DMS79 treated with DMSO at 0.1 percent for 48 hours (cell line): ENCODE measurements at regions not wholly inside any gene's neighbourhood (a gene's known extent, or its start where the extent isn't known, plus 50 kb on each side); places are given as distances from the start of the nearest gene placed in this dataset.

Experiments
- DNase-seq: peaks from one replicate; lab custom pipeline; 2025; lab: John Stamatoyannopoulos, UW

DNA sequence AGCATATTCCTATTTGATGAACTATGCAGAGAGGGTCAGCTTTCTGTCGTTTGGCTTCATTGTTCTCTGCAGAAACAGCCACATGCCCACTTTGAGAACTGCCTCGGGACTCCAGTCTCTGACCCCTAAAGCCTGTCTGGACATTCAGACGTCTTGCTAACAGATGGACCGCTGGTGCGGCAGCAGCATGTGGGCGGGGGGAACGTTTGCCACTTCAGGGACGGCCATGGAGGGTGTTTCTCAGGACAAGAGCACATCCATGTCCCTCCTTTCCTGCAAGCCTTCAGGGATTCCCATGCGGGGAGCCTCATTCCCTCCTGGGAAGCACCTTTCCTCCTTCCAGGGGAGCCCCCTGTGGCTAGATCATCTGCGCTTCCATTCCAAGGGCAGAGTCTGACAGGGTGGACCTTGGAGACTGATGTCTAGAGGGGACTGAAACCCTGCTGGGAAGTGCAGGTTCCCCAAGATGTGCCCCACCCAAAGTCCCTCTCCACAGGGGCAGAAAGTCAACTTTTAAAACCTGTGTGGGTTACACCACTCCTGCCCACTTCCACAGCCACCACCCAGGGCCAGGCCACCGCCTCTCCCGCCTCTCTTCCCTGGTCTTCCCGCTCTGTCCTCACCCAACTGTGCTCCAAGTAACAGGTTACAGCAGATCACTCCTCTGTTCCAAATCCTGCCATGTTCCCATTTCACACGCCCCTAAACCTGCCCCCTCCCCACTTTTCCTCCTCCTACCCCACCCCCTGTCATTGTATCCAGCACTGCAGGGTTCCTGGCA, 94.8 kb upstream of the PMEPA1 start:
- DNase-seq, result no peak

DNA sequence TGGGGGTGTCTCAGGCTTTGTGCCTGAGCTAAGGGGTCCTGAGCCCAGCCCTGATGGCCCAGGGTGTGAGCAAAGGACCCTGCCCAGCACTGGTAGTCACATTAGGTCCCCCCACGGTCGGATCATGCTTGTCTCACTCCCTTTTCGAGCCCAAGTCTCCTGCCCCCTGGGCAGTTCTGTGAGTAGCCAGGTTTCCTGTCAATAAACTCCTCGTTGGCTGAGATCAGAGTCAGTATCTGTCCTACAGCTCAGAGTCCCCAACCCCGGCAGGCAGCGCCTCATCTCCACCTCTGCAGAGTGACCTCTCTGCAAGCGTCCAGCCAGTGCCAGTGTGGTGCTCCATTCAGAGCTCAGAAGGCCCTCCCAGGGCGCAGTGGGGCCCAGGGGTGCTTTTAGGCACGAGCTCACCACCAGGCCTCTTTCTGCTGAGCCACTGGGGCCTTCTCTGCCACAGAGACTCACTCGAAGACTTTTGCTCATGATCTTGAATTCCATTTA, 93.7 kb upstream of the PMEPA1 start:
- DNase-seq, result no peak

DNA sequence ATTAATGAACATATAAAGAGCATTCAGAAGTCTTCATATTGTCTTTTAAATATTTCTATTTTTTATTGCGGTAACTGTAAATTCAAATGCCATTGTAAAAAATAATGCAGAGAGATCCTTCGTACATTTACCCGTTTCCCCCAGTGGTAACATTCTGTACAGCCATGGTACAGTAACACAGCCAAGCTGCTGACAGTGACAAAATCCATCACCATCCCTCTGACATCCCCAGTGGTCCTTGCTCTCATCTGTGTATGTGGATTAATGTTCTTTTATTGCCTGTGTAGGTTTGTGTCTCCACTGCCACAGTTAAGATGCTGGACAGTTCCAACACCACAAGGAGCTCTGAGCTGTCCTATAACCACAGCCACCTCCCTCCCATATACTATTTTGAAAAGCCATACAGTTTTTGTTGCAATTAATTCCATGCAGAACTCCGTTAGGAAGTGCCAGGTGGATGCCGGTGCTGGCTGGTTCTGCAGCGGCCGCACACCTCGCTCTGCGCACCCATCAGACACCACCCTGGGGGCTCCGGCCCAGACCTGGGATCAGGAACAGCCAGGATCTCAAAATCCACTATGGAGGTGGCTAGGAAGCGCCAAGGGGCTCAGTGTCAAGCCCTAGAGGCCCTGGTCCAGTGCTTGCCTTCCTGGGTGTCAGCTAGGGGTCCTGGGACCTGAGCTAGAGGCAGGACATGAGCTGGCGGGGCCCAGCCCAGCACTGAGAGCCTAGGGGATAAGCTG, 93.1 kb upstream of the PMEPA1 start:
- no peak for DNase-seq

DNA sequence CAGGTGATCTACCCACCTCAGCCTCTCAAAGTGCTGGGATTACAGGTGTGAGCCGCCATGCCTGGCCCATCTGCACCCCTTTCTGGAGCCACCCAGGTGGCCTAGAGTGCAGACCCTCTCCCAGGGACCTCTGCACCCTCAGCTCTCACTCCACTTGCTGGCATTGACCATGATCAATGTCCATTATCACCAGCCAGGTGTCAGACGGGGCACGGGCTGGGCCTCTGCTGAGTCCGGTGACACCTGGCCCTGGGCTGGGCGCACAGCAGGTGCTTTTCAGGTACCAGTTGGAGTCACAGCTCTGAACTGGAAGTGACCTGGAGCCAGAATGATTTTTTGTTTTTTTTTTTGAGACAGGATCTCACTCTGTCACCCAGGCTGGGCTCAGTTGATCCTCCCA, 91.8 kb upstream of the PMEPA1 start:
- DNase-seq, result no peak

DNA sequence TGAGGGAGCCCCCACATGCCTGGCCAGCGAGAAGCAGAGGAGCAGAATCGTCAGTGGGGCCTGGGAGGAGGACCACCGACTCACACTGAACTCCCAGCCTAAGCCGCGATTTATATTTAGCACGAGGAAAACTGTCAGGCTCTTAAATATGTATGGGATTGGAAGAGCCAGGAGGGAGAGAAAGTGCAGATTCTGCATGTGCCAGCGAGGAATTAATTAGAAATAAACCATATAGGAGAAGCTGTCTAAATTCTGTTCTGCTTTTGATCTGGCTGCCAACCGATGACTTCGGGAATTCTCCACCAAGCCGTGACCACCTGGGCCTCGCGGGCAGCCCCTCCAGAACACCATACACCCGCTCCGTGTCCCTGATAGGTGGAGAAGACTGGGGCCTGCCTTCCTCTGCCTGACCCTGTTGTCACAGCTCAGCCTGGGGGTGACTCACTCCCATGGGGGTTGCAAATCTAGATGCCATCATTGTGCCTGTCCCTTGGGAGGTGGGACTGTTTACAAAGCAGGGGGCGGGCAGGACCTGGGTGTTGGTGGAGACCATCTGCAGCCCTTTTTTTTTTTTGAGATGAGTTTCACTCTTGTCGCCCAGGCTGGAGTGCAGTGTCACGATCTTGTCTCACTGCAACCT, 91.1 kb upstream of the PMEPA1 start:
- no peak for DNase-seq

DNA sequence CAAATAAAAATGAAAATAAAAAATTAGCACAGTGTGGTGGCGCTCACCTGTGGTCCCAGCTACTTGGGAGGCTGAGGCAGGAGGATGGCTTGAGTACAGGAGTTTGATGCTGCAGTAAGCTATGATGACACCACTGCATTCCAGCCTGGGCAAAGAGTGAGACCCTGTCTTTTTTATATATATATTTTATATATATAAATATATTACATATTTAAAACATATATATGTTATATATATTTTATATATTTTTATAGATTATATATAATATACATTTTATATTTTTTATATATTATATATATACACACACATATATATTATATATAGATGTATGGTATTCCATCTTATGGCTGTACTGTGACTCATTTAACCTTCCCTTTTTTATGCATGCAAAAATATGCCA, 87.6 kb upstream of the PMEPA1 start:
- no peak for DNase-seq

DNA sequence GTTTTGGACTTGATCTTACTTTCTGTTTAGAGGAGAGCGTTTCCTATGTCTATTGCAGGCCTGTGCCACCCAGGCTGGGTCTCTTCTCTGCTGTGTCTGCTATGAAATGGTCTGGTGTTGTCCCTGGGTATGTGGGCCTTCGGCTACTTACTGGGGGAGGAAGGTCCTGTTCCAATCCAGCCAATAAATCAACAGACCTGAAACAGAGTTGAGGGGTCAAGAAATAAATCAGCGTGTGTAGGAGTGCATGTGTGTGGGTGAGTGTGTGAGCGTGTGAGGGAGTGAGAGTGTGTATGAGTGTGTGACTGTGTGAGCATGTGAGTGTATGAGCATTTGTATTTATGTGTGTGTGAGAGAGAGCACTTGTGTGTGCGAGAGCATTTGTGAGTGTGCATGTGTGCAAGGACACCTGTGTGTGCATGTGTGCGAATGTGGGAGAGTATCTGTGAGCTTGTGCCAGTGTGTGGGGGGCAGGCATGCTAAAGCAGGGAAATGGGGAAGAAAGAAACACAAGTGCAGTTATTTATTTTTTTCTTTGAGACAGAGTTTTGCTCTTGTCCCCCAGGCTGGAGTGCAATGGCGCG, 86.3 kb upstream of the PMEPA1 start:
- no peak for DNase-seq

DNA sequence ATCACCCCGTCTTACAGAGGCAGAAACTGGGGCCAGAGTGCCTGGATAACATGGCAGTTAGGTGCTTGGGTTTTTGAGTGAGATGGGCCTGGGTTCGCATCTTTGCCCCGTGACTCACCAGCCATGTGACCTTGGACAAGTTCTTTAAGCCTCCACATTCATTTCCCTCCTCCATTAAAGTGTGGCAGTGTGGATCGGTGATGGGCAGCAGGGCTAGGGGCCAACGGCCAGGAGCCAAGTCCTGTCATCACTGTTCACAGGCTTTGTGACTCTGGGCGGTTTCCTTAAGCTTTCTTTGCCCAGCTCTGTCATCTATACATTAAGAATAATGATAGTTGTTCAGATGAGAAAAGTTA, 85.5 kb upstream of the PMEPA1 start:
- no peak for DNase-seq

DNA sequence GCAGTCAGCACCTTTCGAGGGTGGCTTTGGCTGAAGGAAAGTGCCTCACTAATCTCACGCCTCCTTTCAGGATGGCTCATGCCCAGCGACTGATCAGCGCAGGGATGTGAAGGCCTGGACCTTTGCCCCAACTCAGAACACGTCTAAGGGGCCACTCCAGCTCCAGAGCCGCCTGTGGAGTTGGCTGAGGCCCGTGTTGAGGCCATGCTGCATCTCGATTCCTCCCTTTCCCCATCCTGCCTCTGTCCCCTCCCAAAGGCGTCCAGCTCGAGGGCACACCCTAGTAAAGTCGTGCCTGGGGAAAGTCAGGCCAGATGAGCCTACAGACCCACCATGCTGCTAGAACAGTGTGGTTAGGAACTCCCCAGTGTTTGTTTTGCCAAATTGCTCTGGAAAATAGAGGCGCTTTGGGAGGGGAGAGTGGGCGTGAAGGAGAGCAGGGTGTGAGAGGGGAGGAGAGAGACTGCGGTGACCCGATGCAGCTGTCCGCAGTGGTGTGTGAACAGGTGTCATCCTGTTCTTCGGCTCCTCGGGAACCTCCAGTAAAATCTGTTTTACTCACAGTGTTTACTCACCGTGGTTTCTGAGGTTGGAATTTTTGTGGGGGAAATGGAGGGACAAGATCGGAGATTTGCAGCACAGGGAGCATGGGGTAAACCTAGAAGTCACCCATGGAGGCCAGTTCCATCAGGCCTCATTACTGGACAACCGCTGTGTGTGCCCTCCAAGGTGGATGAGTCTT, 85.0 kb upstream of the PMEPA1 start:
- DNase-seq, result no peak

DNA sequence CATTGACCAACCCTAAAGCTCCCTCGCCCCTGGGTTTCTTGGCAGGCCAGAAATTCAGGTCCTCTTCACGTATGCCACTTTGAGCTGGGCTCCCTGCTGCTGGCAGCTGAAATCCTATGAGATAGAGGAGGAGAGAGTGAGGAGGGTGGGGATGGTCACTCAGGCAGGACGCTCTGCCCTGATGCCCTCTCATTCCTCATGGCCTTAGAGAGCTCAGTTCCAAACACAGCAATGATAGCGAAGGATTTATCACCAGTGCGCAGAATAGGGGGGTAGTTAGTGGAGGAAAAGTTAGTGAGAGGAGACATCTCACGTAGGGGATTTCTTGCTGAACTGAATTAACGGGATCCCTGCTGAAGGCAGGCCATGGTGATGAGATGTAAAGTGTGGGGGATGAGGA, 84.2 kb upstream of the PMEPA1 start:
- DNase-seq, result no peak

DNA sequence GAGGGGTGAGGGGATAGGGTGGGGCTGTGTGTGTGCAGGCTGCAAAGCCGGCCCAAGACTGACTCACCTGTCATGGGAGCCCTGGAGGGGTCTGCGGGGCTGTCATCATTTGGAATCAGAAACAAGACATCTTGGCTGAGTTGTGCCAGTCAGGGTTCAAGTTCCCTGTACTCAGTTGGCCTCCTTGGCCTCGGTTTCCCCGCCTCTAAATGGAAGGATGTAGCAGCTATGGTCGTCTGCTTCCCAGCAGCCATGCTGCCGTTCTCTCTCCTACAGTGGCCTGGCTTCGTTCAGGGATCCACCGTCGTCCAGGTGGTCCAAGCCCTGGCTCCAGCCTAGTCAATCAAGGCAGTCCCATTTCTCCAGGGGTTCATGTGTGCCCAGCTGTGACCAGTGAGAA, 83.6 kb upstream of the PMEPA1 start:
- no peak for DNase-seq

DNA sequence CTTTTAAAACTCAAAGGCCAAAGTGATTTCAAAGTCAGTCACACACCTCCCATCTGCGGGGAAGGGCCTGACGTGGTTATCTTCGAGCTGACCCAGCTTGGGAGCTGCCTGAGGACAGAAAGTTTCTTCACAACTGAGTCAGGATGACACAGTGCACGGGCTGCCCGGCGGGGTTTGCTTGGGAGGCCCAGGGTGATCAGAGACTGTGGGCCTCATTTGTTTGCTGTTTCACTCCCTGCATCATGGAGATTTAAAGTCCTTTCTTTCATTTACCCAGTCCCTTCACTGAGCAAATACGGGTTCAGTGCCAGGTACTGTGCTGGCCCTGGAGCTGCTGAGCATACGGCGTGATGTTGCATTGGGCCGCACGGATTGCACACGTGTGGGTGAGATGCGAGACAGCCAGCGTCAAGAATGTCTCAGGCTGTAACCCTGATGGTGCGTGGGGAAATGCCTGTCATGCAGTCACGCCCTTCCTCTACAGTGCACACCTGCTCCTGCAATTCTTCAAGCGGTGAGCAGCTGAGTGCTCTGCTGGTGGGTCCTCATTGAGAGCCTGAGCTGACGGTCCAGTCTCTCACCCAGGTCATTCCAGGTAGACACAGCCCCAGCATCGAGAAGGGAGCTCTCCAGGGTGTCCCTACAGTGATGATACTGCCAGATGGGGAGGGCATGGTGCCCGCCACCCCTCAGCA, 82.7 kb upstream of the PMEPA1 start:
- DNase-seq, result no peak

DNA sequence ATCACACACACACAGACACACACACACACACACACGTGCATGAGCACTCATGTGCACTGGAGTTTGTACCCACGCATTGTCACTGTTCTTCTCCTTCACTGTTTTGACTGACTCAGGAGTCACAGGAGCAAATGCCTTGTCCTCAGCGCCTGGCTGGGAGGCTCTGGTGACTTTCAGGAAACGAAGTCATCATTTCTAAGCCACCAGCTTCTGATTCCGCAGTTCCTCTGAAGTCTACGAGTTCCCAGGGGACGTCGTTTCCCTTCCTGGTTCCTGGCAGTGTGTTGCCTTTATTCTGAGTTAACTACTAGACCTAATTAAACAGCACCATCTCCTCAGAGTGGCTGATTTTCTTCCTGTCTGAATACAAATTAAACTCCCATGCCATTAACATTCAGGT, 82.2 kb upstream of the PMEPA1 start:
- no peak for DNase-seq

DNA sequence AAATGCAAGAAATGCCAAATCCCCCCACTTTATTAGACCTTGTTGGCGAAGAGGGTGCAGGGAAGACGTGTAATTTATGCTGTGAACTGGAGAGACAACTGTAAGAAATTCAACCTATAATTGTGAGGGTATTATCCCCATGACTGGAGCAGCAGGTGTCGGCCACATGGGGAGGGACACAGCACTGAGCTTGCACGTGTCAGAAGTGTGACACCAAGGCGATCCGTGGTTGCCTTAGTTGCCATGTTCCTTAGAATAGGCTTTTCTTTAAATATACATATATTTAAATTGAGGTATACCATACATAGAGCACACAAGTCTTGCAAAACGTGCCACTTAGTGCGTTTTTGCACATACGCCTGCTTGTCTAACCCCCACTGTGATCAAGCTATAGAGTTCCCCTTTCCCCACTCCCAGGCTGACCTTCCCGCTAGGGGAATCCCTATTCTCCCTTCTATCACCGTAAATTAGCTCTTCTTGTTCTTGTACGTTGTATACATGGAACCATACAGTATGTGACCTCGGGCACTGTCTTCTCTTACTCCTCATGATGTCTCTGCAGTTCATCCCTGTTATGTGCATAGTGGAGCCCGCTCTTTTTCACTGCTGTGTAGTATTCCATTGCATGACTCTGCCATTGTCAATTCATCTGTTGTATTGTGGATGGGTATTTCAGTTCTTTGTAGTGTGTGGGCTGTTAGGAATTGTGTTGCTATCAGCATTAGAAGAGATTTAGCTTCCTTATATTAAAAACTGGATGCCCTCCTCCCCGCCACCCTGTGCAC, 81.6 kb upstream of the PMEPA1 start:
- no peak for DNase-seq

DNA sequence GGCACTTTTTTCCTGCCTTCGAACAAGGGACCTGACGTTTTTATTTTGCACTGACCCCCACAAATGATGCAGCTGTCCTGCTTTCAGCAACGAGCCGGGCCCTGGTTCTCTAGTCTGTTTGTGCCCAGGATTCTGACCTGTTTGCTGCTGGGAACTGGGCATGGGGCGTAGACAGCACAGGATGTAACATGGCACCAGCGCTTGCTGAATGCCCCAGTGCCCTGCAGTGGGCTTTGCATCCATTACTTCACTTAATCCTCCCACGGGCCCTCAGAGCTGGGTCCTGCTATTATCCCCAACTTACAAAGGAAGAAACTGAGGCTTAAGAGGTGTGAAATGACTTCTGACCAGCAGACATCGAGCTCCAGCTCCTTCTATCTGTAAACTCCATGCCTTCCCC, 80.4 kb upstream of the PMEPA1 start:
- no peak for DNase-seq

DNA sequence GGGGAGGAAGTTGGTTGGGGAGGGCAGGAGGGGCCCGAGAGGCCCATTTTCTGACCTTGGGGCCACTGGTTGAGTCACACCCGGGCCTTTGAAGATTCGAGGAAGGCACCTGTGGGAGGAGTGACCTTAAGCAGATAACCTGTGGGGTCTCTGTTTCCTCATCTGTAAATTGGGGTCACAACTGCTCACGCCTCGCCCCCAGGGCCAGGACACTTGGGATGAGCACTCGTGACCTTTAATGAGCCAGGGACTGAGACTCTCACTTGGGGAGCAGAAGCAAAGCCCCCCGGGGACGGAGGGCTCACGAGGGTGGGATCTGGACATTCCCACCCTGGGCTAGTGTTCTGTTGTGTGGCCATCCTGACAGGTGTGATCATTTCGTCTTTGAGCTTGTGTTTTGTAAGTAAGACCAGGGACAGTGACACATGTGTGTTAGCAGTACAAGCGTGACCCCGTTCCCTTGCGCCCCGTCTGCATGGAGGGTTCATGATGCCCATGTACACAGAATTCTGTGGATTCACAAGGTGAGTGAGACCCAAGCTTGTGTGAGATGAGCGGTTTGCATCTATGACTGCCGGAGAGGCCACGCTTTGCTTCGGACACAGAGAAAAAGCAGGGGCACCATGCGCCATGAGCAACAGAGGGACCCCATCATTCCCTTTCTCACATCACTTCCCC, 79.3 kb upstream of the PMEPA1 start:
- no peak for DNase-seq

DNA sequence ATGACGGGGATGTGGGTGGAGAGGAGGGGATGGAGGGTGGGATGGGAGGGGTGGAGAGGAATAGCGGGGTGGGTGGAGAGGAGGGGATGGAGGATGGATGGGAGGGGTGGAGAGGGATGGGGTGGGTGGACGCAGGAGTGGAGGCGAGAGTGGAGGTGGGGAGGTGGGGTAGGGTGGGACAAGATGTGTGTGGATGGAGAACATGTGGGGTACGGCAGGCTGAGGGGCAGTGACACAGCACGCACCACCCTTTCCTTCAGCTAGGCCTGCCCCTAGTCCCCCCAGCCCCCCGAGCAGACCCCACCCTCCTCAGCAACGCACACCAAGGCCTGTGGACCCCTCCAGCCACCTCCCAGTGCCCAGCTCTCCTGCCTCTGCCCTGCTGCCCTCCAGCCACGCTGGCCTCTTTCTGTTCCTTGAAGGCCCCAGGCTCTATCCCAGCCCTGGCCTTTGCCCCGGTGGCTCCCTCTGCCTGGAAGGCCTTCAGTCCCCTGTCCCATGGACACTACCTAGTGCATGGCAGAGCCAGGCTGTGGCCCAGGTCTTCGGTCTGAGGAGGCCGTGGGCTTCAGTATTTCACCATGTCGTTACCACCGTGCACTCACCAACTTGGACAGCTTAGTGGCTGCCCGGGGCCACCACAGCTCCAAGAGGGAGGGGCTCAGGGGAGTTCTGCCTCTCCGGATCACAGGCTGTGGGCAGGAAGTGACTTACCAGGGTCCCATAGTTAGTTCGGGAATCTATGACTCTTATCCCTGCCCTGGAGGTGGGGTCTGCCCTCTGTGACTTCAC, 78.4 kb upstream of the PMEPA1 start:
- no peak for DNase-seq

DNA sequence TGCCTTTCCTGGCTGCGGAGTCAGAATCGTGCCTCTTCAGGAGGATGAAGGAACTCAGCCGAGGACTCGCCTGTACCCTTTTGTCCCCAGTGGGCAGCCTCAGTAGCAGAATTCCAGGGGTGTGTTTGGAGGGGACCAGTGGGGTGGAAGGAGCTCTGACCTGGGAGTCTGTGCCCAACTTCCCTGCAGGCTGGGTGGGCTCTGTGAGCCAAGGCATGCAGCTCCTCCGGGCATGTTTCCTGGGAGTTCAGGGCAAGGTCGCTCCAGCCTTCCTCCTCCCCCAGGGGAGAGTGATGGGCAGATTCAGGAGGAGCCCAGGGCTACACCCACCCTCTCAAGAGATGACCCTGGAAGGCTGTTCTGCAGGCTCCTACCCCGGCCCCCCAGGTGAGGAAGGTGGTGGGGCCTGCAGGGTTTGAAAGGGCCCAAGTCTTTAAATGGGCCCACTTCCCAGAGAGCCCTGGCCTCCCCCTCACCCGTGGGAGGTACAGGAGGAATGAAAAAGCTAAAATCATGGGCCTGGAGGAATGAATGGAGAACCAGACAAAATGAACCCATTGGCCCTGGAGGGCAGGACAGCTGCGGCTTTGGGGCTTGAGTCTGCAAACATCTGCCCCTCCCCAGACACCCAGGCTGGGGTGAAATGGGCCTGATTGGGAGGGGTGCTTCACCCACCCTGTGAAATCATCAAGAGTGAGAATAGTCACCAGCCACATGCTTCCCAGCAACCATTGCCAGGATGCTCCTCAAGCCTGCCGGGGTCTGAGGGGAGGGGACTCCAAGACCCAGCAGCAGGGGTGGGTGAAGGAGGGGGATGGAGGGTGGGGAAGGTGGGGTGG, 77.6 kb upstream of the PMEPA1 start:
- no peak for DNase-seq
